ENCODE measurements at regions not wholly inside any gene's neighbourhood (a gene's known extent, or its start where the extent isn't known, plus 50 kb on each side); places are given as distances from the start of the nearest gene placed in this dataset.

DNA sequence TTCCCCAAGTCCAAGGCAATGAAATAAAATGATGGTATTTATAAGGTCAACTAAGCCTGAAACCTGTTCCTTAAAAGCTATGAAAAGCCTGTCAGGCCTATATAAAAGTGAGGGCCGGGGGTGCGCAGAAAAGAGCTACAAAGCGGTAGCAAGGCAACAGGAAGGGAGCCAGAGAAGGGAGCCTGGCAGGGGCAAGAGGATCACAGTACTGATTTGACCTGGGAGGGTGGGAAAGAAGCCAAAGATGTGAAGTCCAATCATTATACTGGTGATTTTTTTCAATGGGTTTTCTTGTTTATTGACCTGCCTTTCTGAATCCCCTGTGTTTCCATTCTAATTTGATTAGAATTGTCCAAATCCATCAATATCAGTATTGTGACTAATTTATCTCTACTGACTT lies 64.3 kb upstream of the STT3B start:
- Histone ChIP-seq H4K20me1 (ENCODE audit: insufficient read depth, low read length) (no peaks in the 10 kb centered on the region), H3K79me2 (ENCODE audit: insufficient read depth, low read length) (no peaks in the 10 kb centered on the region), H3K27ac (ENCODE audit: low read depth, low read length) (no peak overlapping the region), H3K9me3 (ENCODE audit: low read depth, low read length) (no peaks in the 10 kb centered on the region), H3K36me3 (ENCODE audit: insufficient read depth, low read length) (no peaks in the 10 kb centered on the region), H3K27me3 (ENCODE audit: insufficient read depth, low read length) (peaks cover 12% of the 10 kb centered on the region), H2AFZ (ENCODE audit: low read length) (no peak overlapping the region), H3K4me3 (ENCODE audit: insufficient read depth, low read length) (no peak overlapping the region), H3K4me2 (ENCODE audit: insufficient read depth, low read length) (no peak overlapping the region), H3K4me1 (ENCODE audit: insufficient read depth, low read length) (peaks cover 4% of the 10 kb centered on the region)
- TF ChIP-seq, protein P1, sequence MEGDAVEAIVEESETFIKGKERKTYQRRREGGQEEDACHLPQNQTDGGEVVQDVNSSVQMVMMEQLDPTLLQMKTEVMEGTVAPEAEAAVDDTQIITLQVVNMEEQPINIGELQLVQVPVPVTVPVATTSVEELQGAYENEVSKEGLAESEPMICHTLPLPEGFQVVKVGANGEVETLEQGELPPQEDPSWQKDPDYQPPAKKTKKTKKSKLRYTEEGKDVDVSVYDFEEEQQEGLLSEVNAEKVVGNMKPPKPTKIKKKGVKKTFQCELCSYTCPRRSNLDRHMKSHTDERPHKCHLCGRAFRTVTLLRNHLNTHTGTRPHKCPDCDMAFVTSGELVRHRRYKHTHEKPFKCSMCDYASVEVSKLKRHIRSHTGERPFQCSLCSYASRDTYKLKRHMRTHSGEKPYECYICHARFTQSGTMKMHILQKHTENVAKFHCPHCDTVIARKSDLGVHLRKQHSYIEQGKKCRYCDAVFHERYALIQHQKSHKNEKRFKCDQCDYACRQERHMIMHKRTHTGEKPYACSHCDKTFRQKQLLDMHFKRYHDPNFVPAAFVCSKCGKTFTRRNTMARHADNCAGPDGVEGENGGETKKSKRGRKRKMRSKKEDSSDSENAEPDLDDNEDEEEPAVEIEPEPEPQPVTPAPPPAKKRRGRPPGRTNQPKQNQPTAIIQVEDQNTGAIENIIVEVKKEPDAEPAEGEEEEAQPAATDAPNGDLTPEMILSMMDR (IDR thresholded peaks at IDR 0.05; ENCODE audit: extremely low read depth, low read depth, low read length) = no peak
- DNase-seq (ENCODE audit: insufficient read length, low spot score, missing footprints) = no peak

DNA sequence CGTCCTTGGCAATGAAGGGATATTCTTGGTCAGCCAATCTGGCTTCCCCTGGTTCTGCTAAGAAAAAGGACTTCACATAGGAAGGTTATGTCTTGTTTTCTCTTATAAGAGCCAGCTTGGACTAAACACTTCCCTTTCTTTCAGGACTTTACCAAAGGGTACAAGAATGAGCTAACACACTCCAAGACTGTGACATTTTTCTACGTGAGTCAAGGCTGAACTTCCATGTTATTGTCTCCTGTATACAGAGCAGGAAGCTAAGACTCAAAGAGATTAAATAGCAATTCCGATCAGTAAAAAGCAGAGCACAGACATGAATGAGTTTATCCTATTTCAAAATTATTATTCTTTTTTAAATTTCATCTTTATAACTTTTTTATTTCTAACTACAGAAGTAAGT lies 63.3 kb upstream of the STT3B start:
- Histone ChIP-seq H3K27me3 (ENCODE audit: insufficient read depth, low read length) (peaks cover 16% of the 10 kb centered on the region), H3K27ac (ENCODE audit: low read depth, low read length) (no peak overlapping the region), H3K4me1 (ENCODE audit: insufficient read depth, low read length) (peaks cover 4% of the 10 kb centered on the region), H3K4me3 (ENCODE audit: insufficient read depth, low read length) (no peak overlapping the region), H3K4me2 (ENCODE audit: insufficient read depth, low read length) (no peak overlapping the region), H3K9me3 (ENCODE audit: low read depth, low read length) (no peaks in the 10 kb centered on the region), H2AFZ (ENCODE audit: low read length) (no peak overlapping the region), H3K79me2 (ENCODE audit: insufficient read depth, low read length) (no peaks in the 10 kb centered on the region), H3K36me3 (ENCODE audit: insufficient read depth, low read length) (no peaks in the 10 kb centered on the region), H4K20me1 (ENCODE audit: insufficient read depth, low read length) (no peaks in the 10 kb centered on the region)
- no peak for DNase-seq (ENCODE audit: insufficient read length, low spot score, missing footprints)
- TF ChIP-seq, protein P1 (IDR thresholded peaks at IDR 0.05; ENCODE audit: extremely low read depth, low read depth, low read length) = no peak

DNA sequence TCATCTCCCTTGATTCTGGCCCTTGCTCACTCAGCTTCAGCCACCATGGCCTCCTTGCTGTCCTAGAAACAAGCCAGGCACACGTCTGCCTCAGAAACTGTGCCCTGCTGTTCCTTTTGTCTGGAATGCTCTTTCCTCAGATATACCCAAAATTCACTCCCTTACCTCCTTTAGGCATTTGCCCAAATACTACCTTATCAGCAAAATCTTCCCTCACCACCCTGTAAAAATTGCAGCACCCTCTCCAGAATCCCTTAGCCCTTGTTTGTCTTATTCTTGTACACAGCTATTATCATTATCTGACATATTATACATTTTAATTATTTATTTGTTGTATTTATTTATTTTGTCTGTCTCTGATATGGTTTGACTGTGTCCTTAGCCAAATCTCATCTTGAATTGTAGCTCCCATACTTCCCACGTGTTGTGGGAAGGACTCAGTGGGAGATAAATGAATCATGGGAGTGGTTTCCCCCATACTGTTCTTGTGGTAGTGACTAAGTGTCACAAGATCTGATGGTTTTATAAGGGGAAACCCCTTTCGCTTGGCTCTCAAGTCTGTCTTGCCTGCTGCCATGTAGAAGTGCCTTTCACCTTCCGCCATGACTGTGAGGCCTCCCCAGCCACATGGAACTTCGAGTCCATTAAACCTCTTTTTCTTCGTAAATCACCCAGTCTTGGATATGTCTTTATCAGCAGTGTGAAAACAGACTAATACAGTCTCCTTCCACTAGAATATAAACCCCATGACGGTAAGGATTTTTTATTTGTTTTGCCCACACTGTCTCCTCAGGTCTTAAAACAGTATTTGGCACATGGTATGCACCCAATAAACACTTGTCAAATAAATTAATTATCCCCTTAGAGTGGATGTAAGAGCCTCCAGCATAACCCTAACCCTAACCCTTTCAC lies 60.0 kb upstream of the STT3B start:
- peaks cover 4% of the 10 kb centered on the region for H3K4me1 ChIP-seq (ENCODE audit: insufficient read depth, low read length)
- H3K79me2 ChIP-seq (ENCODE audit: insufficient read depth, low read length) = no peaks in the 10 kb centered on the region
- H3K27me3 ChIP-seq (ENCODE audit: insufficient read depth, low read length) = peaks cover 38% of the 10 kb centered on the region
- H3K4me3 ChIP-seq (ENCODE audit: insufficient read depth, low read length) = no peak overlapping the region
- no peak for DNase-seq (ENCODE audit: insufficient read length, low spot score, missing footprints)
- H3K9me3 ChIP-seq (ENCODE audit: low read depth, low read length) = no peaks in the 10 kb centered on the region
- H2AFZ ChIP-seq (ENCODE audit: low read length) = no peak overlapping the region
- no peaks in the 10 kb centered on the region for H3K36me3 ChIP-seq (ENCODE audit: insufficient read depth, low read length)
- H4K20me1 ChIP-seq (ENCODE audit: insufficient read depth, low read length) = no peaks in the 10 kb centered on the region
- no peak overlapping the region for H3K4me2 ChIP-seq (ENCODE audit: insufficient read depth, low read length)
- no peak overlapping the region for H3K27ac ChIP-seq (ENCODE audit: low read depth, low read length)
- TF ChIP-seq, protein P1 (IDR thresholded peaks at IDR 0.05; ENCODE audit: extremely low read depth, low read depth, low read length) = no peak

DNA sequence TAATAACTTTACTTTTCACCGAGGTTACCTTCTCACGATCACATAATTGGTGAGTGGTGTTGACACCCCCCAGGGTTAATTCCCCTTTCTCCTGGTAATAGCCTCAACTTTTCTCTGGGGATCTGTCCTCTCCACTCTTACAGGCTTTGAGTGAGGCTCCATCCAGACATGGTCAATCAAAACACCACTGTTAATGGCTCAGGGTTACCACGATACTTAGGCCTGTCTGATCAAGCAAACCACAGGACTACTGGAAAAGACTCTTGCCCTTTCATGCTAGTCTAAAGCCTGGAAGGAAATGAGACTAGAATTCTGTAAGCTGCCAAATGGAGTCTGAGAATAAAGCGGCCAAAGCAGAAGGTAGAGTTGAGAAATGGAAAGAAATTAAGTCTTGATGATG lies 56.5 kb upstream of the STT3B start:
- peaks cover 54% of the 10 kb centered on the region for H3K27me3 ChIP-seq (ENCODE audit: insufficient read depth, low read length)
- DNase-seq (ENCODE audit: insufficient read length, low spot score, missing footprints) = no peak
- no peak overlapping the region for H3K27ac ChIP-seq (ENCODE audit: low read depth, low read length)

More for the DNA sequence above, 56.5 kb upstream of the STT3B start:
- no peaks in the 10 kb centered on the region for H3K9me3 ChIP-seq (ENCODE audit: low read depth, low read length)
- peaks cover 4% of the 10 kb centered on the region for H3K4me1 ChIP-seq (ENCODE audit: insufficient read depth, low read length)
- TF ChIP-seq, protein P1 (IDR thresholded peaks at IDR 0.05; ENCODE audit: extremely low read depth, low read depth, low read length) = no peak
- H3K79me2 ChIP-seq (ENCODE audit: insufficient read depth, low read length) = no peaks in the 10 kb centered on the region
- no peaks in the 10 kb centered on the region for H4K20me1 ChIP-seq (ENCODE audit: insufficient read depth, low read length)
- H3K4me3 ChIP-seq (ENCODE audit: insufficient read depth, low read length) = no peak overlapping the region
- no peak overlapping the region for H3K4me2 ChIP-seq (ENCODE audit: insufficient read depth, low read length)
- no peaks in the 10 kb centered on the region for H3K36me3 ChIP-seq (ENCODE audit: insufficient read depth, low read length)
- no peak overlapping the region for H2AFZ ChIP-seq (ENCODE audit: low read length)
